Transverse colon (tissue), 4 donors: ENCODE measurements at regions not wholly inside any gene's neighbourhood (a gene's known extent, or its start where the extent isn't known, plus 50 kb on each side); places are given as distances from the start of the nearest gene placed in this dataset.
"Not testable (repeated sequence)": the region's sequence is repeated elsewhere in the genome, so short reads cannot be mapped to it uniquely, and the experiment has no call there.

ENCODE experiments used
- DNase-seq: peaks from one replicate; pipeline ENCODE4 v3.0.0-alpha.2; 2019
- H3K27ac ChIP-seq, 4 donors: fragments of 200-600 bp; sonication (generic); 2 replicates each; pipeline ENCODE4 v1.5.1; 2016 to 2018; ENCODE audit warnings: inconsistent platforms in 4 of 4
- H3K27me3 ChIP-seq: fragments of 200-600 bp; sonication (generic); 2 replicates; pipeline ENCODE4 v1.5.1; 2017; ENCODE audit warnings: inconsistent platforms
- H3K36me3 ChIP-seq, 4 donors: fragments of 200-600 bp; sonication (generic); 2 replicates each; pipeline ENCODE4 v1.5.1; 2017 to 2019; ENCODE audit warnings: inconsistent platforms in 4 of 4
- H3K4me1 ChIP-seq, 4 donors: fragments of 200-600 bp; sonication (generic); 2 replicates each; pipeline ENCODE4 v1.5.1; 2017 to 2020; ENCODE audit warnings: inconsistent platforms in 4 of 4
- H3K4me3 ChIP-seq, 4 donors: fragments of 200-600 bp; sonication (generic); 1 replicate in 1 of 4; 2 replicates in 3 of 4; pipeline versions ENCODE4 v1.5.1 to v1.6.1; 2017 to 2019; ENCODE audit warnings: inconsistent platforms in 4 of 4
- H3K9me3 ChIP-seq, 2 donors: fragments of 200-600 bp; sonication (generic); 2 replicates each; pipeline ENCODE4 v1.5.1; 2017 to 2019; ENCODE audit warnings: inconsistent platforms in 2 of 2
- CTCF ChIP-seq, 5 experiments: fragments of 200-600 bp in 3 of 5; fragments of 450-650 bp in 2 of 5; sonication (generic) in 3 of 5; IDR thresholded peaks; 1 replicate in 2 of 5; 2 replicates in 3 of 5; pipeline ENCODE4 v1.5.1; 2016 to 2017; ENCODE audit warnings: antibody characterized with exemption in 5 of 5, inconsistent platforms in 3 of 5, mild to moderate bottlenecking in 2 of 5, moderate library complexity in 1 of 5
- EP300 ChIP-seq: sonication (generic); formaldehyde crosslinking; IDR thresholded peaks from one replicate; pipeline ENCODE4 v1.6.1; 2017; ENCODE audit warnings: antibody characterized with exemption, low read depth
- POLR2A ChIP-seq: fragments of 450-650 bp; IDR thresholded peaks from one replicate; pipeline ENCODE4 v1.6.1; 2016; ENCODE audit warnings: antibody characterized with exemption, mild to moderate bottlenecking, moderate library complexity
- POLR2AphosphoS5 ChIP-seq, 3 donors: sonication (generic); formaldehyde crosslinking; IDR thresholded peaks; one replicate each; pipeline ENCODE4 v1.6.1; 2016; ENCODE audit warnings: antibody characterized with exemption in 3 of 3
- WGBS, 2 donors: methylation state at CpG; one replicate each; pipeline ENCODE4 v1.1.5; 2018; ENCODE audit warnings: low coverage in 1 of 2; 5-methylcytosine and 5-hydroxymethylcytosine counted together
- in situ Hi-C, 4 donors: fragments of 200-750 bp; cut with MboI; loops; one replicate each; pipeline versions ENCODE4 v1.15.0 to v1.15.1; 2017; ENCODE audit warnings: low sequenced_read_pairs in 3 of 4, low pct_ligation_motif_present in 1 of 4, low pct_unique_long_range_greater_than_20kb in 1 of 4
- intact Hi-C: fragments of 100-400 bp; cut with DNase I; formaldehyde crosslinking; loops from one replicate; pipeline ENCODE4 v1.15.1; 2023; ENCODE audit warnings: low total_unique reads

DNA sequence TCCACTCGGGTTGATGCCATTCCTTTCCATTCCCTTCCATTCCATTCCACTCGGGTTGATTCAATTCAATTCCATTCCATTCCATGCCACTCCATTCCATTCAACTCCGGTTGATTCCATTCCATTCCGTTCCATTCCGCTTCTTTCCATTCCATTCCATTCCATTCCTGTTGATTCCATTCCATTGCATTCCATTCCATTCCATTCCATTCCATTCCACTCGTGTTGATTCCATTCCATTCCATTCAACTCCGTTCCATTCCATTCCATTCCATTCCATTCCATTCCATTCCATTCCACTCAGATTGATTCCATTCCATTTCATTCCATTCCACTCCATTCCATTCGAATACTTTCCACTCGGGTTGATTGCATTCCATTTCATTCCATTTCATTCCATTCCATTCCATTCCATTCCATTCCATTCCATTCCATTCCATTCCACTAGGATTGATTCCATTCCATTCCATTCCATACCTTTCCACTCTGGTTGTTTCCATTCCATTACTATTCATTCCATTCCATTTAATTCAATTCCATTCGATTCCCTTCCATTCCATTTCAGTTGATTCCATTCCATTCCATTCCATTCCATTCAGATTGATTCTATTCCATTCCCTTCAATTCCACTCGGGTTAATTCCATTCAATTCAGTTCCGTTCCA, 1141.8 kb downstream of the RPIA start:
- intact Hi-C loops: no loop called here
- in situ Hi-C loops: no loop called here
- Histone ChIP-seq H3K27ac (no peak overlapping the region), H3K36me3 (no peaks in the 10 kb centered on the region), H3K4me3 (no peak overlapping the region), H3K9me3 (peaks cover 17 to 19% of the 10 kb centered on the region in 2 donors), H3K27me3 (no peaks in the 10 kb centered on the region), H3K4me1 (no peaks in the 10 kb centered on the region)
- no peak for DNase-seq
- TF ChIP-seq CTCF (IDR thresholded peaks at IDR 0.05) (no peak), EP300 (no peak), POLR2A (no peak), POLR2AphosphoS5 (IDR thresholded peaks at IDR 0.05) (no peak)
- WGBS, 2 donors: 68 to 79% methylated on average over 12 of the region's 12 CpGs

GRCh38 chr2:89833780-89834117, 1142.3 kb downstream of the RPIA start:
- Histone ChIP-seq H3K27me3 (no peaks in the 10 kb centered on the region), H3K9me3 (peaks cover 17 to 21% of the 10 kb centered on the region in 2 donors), H3K27ac (no peak overlapping the region), H3K36me3 (no peaks in the 10 kb centered on the region), H3K4me1 (no peaks in the 10 kb centered on the region), H3K4me3 (no peak overlapping the region)
- WGBS, 2 donors: 69 to 79% methylated on average over 4 of the region's 4 CpGs
- in situ Hi-C loops (no loop called here), intact Hi-C loops (no loop called here)
- no peak for DNase-seq
- TF ChIP-seq CTCF (IDR thresholded peaks at IDR 0.05) (no peak), POLR2A (no peak), POLR2AphosphoS5 (IDR thresholded peaks at IDR 0.05) (no peak), EP300 (no peak)

GRCh38 chr2:89834306-89834705, 1142.8 kb downstream of the RPIA start:
- TF ChIP-seq CTCF (IDR thresholded peaks at IDR 0.05) (no peak), POLR2AphosphoS5 (IDR thresholded peaks at IDR 0.05) (no peak), EP300 (no peak), POLR2A (no peak)
- Histone ChIP-seq H3K4me1 (no peaks in the 10 kb centered on the region), H3K9me3 (peaks cover 17 to 21% of the 10 kb centered on the region in 2 donors), H3K36me3 (no peaks in the 10 kb centered on the region), H3K27me3 (no peaks in the 10 kb centered on the region), H3K27ac (no peak overlapping the region), H3K4me3 (no peak overlapping the region)
- intact Hi-C loops: no loop called here
- 69 to 75% methylated on average over 7 of the region's 7 CpGs for WGBS, 2 donors
- in situ Hi-C loops: no loop called here
- DNase-seq: no peak

DNA sequence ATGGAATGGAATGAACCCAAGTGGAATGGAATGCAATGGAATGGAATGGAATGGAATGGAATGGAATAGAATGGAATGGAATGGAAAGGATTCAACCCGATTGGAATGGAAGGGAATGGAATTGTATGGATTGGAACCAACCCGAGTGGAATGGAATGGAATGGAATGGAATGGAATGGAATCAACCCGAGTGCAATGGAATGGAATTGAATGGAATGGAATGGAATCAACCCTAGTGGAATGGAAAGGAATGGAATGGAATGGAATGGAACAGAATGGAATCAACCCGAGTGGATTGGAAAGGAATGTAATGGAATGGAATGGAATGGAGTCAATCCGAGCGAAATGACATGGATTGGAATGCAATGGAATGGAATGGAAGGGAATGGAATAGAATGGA, 1144.9 kb downstream of the RPIA start:
- H3K36me3 ChIP-seq, H3K4me3 ChIP-seq, H3K27me3 ChIP-seq, intact Hi-C loops, H3K4me1 ChIP-seq, DNase-seq, in situ Hi-C loops, H3K27ac ChIP-seq: not testable (repeated sequence)
- H3K9me3 ChIP-seq: peaks cover 9 to 13% of the 10 kb centered on the region in 2 donors
- 69 to 70% methylated on average over 6 of the region's 6 CpGs for WGBS, 2 donors
